ENCODE measurements at regions not wholly inside any gene's neighbourhood (a gene's known extent, or its start where the extent isn't known, plus 50 kb on each side); places are given as distances from the start of the nearest gene placed in this dataset.

DNA sequence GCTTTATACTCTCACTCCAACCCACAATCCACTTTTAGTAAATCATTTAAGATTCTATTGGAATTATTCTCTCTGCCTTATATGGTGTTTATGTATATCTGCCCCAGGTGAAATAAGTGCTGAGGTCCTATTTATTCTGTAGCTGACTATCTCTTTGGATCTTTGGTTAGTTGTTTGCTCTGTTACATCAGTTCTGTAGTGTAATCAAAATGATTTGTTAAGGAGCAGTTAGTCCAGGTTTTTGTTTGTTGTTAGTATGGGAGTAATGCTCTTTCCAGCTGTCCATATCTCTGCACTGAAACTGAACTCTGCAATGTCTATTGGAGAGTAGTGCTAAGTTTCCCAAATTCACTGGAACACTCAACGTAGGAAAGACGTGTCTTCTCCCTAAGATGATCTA lies 615.8 kb downstream of the SNAPC1 start:
- DNase-seq (ENCODE audit: low spot score), result no peak

GRCh38 chr14:62381311-62382070 lies 619.3 kb downstream of the SNAPC1 start:
- DNase-seq (ENCODE audit: low spot score), result no peak

DNA sequence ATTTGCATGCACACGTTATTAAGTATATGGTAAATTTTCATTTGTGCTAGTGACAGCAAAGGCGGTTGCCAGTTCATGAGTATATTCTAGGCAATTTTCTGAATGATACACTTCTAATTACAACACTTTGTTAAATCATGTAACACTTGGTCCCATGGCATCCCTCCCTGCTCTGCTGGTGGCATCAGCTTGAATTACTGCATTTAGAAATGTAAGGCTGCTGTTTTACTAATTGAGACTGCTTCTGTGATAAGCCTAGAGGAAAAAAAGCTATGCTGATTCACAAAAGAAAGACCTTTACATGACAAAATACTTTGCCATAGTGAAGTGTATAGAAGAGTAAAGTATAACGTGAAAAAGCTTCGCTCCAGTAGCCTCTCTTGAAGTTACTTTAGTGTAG lies 636.1 kb downstream of the KCNH5 start:
- DNase-seq (ENCODE audit: low spot score), result no peak

- no peak for DNase-seq (ENCODE audit: low spot score)
Observed at GRCh38 chr14:62409626-62410300, 635.5 kb downstream of the KCNH5 start.

- no peak for DNase-seq (ENCODE audit: low spot score)
Observed at GRCh38 chr14:62420847-62421246, 624.4 kb downstream of the KCNH5 start.

GRCh38 chr14:62428429-62429203 lies 616.6 kb downstream of the KCNH5 start:
- DNase-seq (ENCODE audit: low spot score), result no peak

DNA sequence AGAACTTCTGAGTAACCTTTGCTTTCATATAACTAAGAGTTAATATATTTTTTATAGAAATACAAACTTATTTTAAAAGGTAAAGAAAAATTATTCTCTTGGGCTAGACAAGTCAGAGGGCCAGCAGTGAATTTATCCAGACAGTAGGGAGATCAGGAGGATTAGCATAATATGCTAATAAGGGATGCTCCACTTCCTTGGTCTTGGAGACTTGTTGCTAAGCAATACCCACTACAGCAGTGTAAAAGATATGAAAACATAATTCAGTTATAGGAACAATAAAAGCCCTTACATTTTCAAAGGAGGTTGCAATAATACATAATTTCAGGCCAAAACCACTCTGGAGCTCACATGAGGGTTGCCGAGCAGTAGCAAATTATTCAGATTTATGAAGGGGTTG lies 615.6 kb downstream of the KCNH5 start:
- no peak for DNase-seq (ENCODE audit: low spot score)

GRCh38 chr14:62431496-62431895 lies 613.8 kb downstream of the KCNH5 start:
- DNase-seq (ENCODE audit: low spot score), result no peak

GRCh38 chr14:62432955-62433354 lies 612.3 kb downstream of the KCNH5 start:
- no peak for DNase-seq (ENCODE audit: low spot score)

DNA sequence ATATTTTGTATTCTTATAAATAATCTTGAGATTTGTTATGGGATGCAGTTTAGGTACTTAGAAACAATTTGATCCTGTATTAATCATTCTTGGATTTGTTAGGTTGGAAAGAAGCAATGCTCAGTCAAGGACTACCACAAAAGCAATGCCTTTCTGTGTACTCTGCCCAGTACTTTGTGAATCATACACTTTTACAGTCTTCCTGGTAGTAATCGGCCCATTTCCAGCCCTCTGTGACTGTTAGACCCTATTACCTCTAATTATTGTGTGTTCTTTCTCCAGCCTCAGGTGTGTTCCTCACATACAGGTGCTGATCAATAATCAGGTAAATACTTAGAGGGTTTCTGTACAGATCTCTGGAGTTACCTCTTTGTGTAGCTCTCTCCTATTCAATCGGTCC lies 609.0 kb downstream of the KCNH5 start:
- peak; percentile 7 for DNase-seq (ENCODE audit: low spot score)

DNA sequence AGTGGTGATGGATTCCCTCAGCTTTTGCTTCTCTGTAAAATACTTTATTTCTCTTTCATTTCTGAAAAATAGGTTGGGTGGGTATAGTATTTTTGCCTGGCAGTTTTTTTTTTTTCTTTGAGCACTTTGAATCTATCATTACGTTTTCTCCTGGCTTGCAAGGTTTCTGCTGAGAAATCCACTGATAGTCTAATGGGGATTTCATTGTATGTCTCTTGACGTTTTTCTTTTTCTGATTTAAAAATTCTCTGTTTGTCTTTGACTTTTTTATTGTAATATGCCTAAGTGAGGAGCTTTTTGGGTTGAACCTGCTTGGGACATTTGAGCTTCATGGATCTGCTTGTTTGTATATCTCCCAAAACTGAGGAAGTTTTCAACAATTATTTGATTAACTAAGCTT lies 606.0 kb downstream of the KCNH5 start:
- no peak for DNase-seq (ENCODE audit: low spot score)

DNA sequence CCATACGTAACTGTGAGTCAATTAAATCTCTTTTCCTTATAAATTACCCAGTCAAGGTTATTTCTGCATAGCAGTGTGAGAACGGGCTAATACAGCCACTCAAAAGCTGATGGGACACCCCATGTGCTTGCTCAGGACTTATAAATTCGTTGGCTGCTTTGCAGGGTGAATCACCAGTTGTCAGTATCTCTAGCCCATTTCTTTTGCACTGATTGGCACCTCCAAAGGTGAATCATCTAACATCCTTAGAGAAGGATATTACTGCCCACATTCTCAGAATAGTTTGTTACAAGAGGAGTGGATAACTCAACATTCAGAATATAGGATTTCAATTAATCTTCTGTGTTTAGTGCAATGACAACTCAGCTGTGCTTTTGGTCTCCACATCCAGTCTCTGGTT lies 601.5 kb downstream of the KCNH5 start:
- no peak for DNase-seq (ENCODE audit: low spot score)

GRCh38 chr14:62445570-62445969 lies 599.7 kb downstream of the KCNH5 start:
- no peak for DNase-seq (ENCODE audit: low spot score)

DNA sequence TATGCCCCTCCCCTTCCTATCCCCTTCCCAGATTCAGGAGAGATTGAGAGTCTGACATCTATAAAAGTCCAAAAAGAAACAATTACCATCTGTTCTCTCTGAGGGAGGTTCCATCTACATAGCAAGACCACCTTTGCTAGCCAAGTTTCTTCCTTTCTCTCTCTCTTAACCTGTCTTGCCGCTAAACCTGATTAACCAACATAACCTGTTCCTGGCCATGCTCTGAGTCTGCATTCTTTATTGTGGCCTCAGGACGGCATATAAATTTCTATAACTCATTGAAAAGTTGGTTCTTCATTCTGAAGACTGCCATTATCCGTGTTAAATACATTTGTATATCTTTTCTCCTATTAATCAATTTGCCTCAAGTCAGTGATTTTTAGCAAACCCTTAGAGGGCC lies 594.0 kb downstream of the KCNH5 start:
- no peak for DNase-seq (ENCODE audit: low spot score)

DNA sequence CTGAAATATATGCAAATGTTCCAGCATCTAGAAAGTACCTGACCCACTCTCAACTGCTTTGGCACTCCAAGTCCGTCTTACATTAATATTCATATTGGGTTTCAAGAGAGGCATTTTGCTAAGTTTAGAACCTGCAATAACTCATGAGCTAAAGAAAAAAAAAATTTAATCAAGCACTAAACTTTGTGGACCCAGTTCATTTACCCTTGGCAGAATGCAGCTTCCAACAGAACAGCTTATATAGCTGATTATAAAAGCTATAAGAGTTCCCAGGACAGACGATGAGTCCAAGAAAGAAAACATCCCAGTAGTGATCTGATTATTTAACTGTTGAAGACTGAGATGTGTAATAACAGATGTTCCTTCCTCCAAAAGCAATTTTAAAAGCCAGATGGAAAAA lies 592.0 kb downstream of the KCNH5 start:
- no peak for DNase-seq (ENCODE audit: low spot score)

DNA sequence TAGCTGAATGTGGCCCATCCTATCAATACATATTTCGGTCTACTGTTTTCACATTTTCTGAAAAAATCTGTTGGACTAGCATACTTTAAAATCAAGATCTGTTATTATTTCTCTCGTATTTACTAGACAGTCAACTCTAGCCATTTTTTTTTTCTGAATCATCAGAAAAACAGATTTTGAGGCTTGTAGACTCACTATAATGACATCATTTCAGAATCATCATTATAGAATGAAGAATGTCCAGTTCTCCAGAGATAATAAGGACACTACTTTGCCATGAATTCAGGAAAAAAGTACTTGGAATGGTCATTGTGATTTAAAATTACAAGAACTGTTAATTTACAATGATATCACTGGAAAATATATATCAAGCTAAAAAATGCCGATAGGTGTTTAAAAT lies 589.8 kb downstream of the KCNH5 start:
- no peak for DNase-seq (ENCODE audit: low spot score)

DNA sequence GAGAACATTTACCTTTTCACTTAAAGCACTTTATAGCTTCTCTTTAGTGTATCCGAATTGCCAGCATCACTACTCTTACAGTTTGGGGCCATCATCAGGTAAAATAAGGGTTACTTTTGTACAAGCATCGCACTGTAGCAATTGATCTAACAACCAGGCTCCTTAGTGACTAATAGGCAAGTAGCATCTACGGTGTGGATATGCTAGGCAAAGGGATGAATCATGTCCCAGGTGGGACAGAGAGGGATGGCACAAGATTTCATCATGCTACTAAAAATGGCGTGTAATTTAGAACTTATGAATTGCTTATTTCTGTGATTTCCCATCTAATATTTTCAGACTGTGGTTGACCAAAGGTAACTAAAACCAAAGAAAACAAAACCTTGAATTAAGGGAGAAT lies 582.3 kb downstream of the KCNH5 start:
- no peak for DNase-seq (ENCODE audit: low spot score)

- DNase-seq (ENCODE audit: low spot score), result no peak
Observed at GRCh38 chr14:62468946-62469345, 576.3 kb downstream of the KCNH5 start.

- no peak for DNase-seq (ENCODE audit: low spot score)
Observed at GRCh38 chr14:62470935-62471334, 574.3 kb downstream of the KCNH5 start.

GRCh38 chr14:62491146-62491545 lies 554.1 kb downstream of the KCNH5 start:
- no peak for DNase-seq (ENCODE audit: low spot score)

GRCh38 chr14:62497708-62498107 lies 547.5 kb downstream of the KCNH5 start:
- DNase-seq (ENCODE audit: low spot score), result no peak

GRCh38 chr14:62501021-62501750 lies 544.1 kb downstream of the KCNH5 start:
- DNase-seq (ENCODE audit: low spot score), result no peak
